Neural progenitor cell (in vitro differentiated cells): ENCODE measurements at regions not wholly inside any gene's neighbourhood (a gene's known extent, or its start where the extent isn't known, plus 50 kb on each side); places are given as distances from the start of the nearest gene placed in this dataset.
A peak's percentile ranks its signal among the peaks of the same experiment; 100 is the strongest.

ENCODE experiments used
- DNase-seq: peaks from one replicate; pipeline ENCODE4 v3.0.0-alpha.2; 2016; ENCODE audit warnings: low spot score
- H2AFZ ChIP-seq: fragments of 200-600 bp; sonication (generic); replicated peaks from 2 replicates; pipeline ENCODE4 v1.6.1; 2016; ENCODE audit warnings: antibody characterized with exemption
- H3F3A ChIP-seq: fragments of 200-600 bp; sonication (generic); 2 replicates; pipeline ENCODE4 v1.6.1; 2016; ENCODE audit warnings: antibody characterized with exemption, low read depth
- H3K27ac ChIP-seq: fragments of 200-600 bp; sonication (generic); 2 replicates; pipeline ENCODE4 v1.5.1; 2016; ENCODE audit warnings: mild to moderate bottlenecking
- H3K27me3 ChIP-seq: fragments of 200-600 bp; sonication (generic); 2 replicates; pipeline ENCODE4 v1.6.1; 2016; ENCODE audit warnings: mild to moderate bottlenecking, moderate library complexity
- H3K36me3 ChIP-seq: fragments of 200-600 bp; sonication (generic); 2 replicates; pipeline ENCODE4 v1.5.1; 2016
- H3K4me1 ChIP-seq: fragments of 200-600 bp; sonication (generic); 2 replicates; pipeline ENCODE4 v1.6.1; 2016; ENCODE audit warnings: mixed run types
- H3K4me2 ChIP-seq: fragments of 200-600 bp; sonication (generic); 2 replicates; pipeline ENCODE4 v1.6.1; 2016
- H3K4me3 ChIP-seq: fragments of 200-600 bp; sonication (generic); 2 replicates; pipeline ENCODE4 v1.5.1; 2016
- H3K79me2 ChIP-seq: fragments of 200-600 bp; sonication (generic); 2 replicates; pipeline ENCODE4 v1.6.1; 2016; ENCODE audit warnings: low read depth
- H3K9ac ChIP-seq: fragments of 200-600 bp; sonication (generic); 2 replicates; pipeline ENCODE4 v1.6.1; 2016
- H3K9me3 ChIP-seq: fragments of 200-600 bp; sonication (generic); 2 replicates; pipeline ENCODE4 v1.5.1; 2016; ENCODE audit warnings: low read depth
- H4K20me1 ChIP-seq: fragments of 200-600 bp; sonication (generic); 2 replicates; pipeline ENCODE4 v1.6.1; 2016; ENCODE audit warnings: low read depth
- H3K27ac Mint-ChIP-seq: 3 replicates; pipeline ENCODE4 v1.8.0; 2021; ENCODE audit warnings: mixed read lengths
- H3K27me3 Mint-ChIP-seq: 2 replicates; pipeline ENCODE4 v1.8.0; 2022; ENCODE audit warnings: low read depth, mild to moderate bottlenecking, inconsistent platforms, moderate library complexity, mixed read lengths; ENCODE audit not compliant: insufficient read depth
- H3K36me3 Mint-ChIP-seq: 3 replicates; pipeline ENCODE4 v1.8.0; 2021; ENCODE audit warnings: mixed read lengths
- H3K4me1 Mint-ChIP-seq: 3 replicates; pipeline ENCODE4 v1.8.0; 2021; ENCODE audit warnings: mixed read lengths
- H3K4me3 Mint-ChIP-seq: 3 replicates; pipeline ENCODE4 v1.8.0; 2021; ENCODE audit warnings: mild to moderate bottlenecking, moderate library complexity, mixed read lengths
- H3K9me3 Mint-ChIP-seq: 3 replicates; pipeline ENCODE4 v1.8.0; 2020; ENCODE audit warnings: mixed read lengths
- CTCF ChIP-seq: fragments of 200-600 bp; sonication (generic); IDR thresholded peaks from 2 replicates; pipeline ENCODE4 v1.5.1; 2017; ENCODE audit warnings: antibody characterized with exemption, mild to moderate bottlenecking
- EZH2 ChIP-seq: fragments of 200-600 bp; sonication (generic); IDR thresholded peaks from 2 replicates; pipeline ENCODE4 v1.6.1; 2017; ENCODE audit warnings: antibody characterized with exemption, mild to moderate bottlenecking, moderate library complexity
- EZH2phosphoT487 ChIP-seq: fragments of 200-600 bp; sonication (generic); IDR thresholded peaks from 2 replicates; pipeline ENCODE4 v1.6.1; 2017; ENCODE audit warnings: antibody characterized with exemption

- no peak overlapping the region for H3K4me3 ChIP-seq
- Mint-ChIP-seq H3K27me3 (peaks cover 14% of the 10 kb centered on the region), H3K4me1 (peaks cover 19% of the 10 kb centered on the region), H3K36me3 (no peaks in the 10 kb centered on the region), H3K9me3 (peaks cover 7% of the 10 kb centered on the region), H3K27ac (peak overlapping the region; percentile 68), H3K4me3 (no peak overlapping the region)
- no peaks in the 10 kb centered on the region for H3K27me3 ChIP-seq
- H4K20me1 ChIP-seq = no peaks in the 10 kb centered on the region
- no peaks in the 10 kb centered on the region for H3K79me2 ChIP-seq
- H3K4me1 ChIP-seq = peaks cover 2% of the 10 kb centered on the region
- no peak overlapping the region for H2AFZ ChIP-seq
- H3K9me3 ChIP-seq = no peaks in the 10 kb centered on the region
- TF ChIP-seq EZH2 = no peak
- TF ChIP-seq CTCF = no peak
- TF ChIP-seq EZH2phosphoT487 = no peak
- no peak overlapping the region for H3K9ac ChIP-seq
- no peak overlapping the region for H3K27ac ChIP-seq
- H3K4me2 ChIP-seq = no peak overlapping the region
- no peaks in the 10 kb centered on the region for H3F3A ChIP-seq
- no peaks in the 10 kb centered on the region for H3K36me3 ChIP-seq
- no peak for DNase-seq
Observed at GRCh38 chr10:78639629-78640028, 429.1 kb upstream of the ZMIZ1 start.

DNA sequence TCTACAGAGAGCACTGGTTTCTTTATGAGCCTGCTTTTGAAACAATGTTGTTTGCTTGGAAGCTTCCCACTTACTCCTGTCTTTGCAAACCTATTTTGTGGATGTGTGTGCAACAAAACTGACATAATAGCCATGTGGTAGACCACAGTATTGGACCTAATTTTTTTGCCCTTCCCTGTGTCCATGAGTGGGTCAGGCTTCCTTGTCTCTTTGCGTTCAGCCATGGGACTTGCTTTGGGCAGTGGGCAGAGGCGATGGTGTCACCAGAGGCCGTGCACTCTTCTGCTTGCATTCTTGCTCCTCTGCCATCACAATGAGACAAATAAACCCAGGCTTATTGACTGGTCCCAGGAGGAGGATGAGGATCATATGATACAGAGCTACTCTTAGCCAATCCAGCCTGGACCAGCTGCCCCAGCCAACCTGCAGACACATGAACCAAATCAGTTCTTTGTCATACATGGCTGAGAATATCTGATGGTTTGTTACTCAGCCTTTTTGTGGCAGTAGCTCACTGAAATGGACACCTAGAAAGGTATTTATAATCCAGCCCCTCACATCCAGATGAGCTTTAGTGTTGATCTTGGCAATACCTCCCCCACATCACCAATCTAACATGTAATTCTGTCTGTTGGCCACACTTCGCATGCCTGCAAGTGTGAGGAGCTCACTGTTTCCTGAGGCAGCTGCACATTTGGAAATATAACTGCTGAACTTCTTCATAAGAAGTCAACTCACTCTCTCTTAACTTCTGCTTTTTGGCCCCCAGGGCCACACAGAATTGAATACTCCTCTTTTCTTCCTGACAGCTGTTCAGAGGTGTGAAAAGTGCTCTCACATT, 427.8 kb upstream of the ZMIZ1 start:
- Histone ChIP-seq H3K4me1 (no peaks in the 10 kb centered on the region), H3K79me2 (no peaks in the 10 kb centered on the region), H3K4me2 (no peak overlapping the region), H3K9me3 (no peaks in the 10 kb centered on the region), H3K4me3 (no peak overlapping the region), H2AFZ (no peak overlapping the region), H3K27ac (no peak overlapping the region), H4K20me1 (no peaks in the 10 kb centered on the region), H3F3A (no peaks in the 10 kb centered on the region), H3K36me3 (no peaks in the 10 kb centered on the region), H3K9ac (no peak overlapping the region), H3K27me3 (no peaks in the 10 kb centered on the region)
- H3K27ac Mint-ChIP-seq = peak overlapping the region; percentile 11
- no peaks in the 10 kb centered on the region for H3K36me3 Mint-ChIP-seq
- no peak for TF ChIP-seq CTCF
- no peak for TF ChIP-seq EZH2
- no peak for TF ChIP-seq EZH2phosphoT487
- no peak overlapping the region for H3K4me3 Mint-ChIP-seq
- peaks cover 18% of the 10 kb centered on the region for H3K4me1 Mint-ChIP-seq
- peaks cover 12% of the 10 kb centered on the region for H3K27me3 Mint-ChIP-seq
- H3K9me3 Mint-ChIP-seq = peaks cover 12% of the 10 kb centered on the region
- no peak for DNase-seq

DNA sequence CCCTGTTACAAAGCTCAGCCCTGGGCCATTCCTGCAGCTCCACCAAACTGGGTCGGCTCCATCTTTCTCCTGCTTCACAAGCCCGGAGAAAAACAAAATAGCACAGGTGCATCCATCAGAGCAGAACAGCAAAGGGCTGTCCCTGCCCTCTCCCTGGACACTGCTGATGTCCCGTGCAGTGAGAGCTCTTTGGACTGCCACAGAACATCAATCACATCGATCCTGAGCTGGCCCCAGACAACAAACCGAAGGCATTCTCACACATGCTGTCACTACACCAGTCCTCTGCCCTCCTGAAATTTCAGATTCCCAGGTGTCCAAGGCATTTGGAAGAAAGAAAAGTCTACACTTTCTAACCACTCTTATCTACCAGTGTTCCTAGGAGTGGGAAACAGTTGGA, 427.1 kb upstream of the ZMIZ1 start:
- H2AFZ ChIP-seq = no peak overlapping the region
- Mint-ChIP-seq H3K4me3 (no peak overlapping the region), H3K27ac (peak overlapping the region; percentile 11), H3K27me3 (peaks cover 8% of the 10 kb centered on the region), H3K36me3 (no peaks in the 10 kb centered on the region), H3K4me1 (peaks cover 18% of the 10 kb centered on the region), H3K9me3 (peaks cover 13% of the 10 kb centered on the region)
- no peaks in the 10 kb centered on the region for H3K36me3 ChIP-seq
- H4K20me1 ChIP-seq = no peaks in the 10 kb centered on the region
- no peak overlapping the region for H3K9ac ChIP-seq
- no peaks in the 10 kb centered on the region for H3K9me3 ChIP-seq
- H3F3A ChIP-seq = no peaks in the 10 kb centered on the region
- no peaks in the 10 kb centered on the region for H3K27me3 ChIP-seq
- H3K4me3 ChIP-seq = no peak overlapping the region
- no peak overlapping the region for H3K27ac ChIP-seq
- no peak overlapping the region for H3K4me2 ChIP-seq
- DNase-seq = no peak
- H3K4me1 ChIP-seq = no peaks in the 10 kb centered on the region
- TF ChIP-seq EZH2 (no peak), EZH2phosphoT487 (no peak), CTCF (no peak)
- no peaks in the 10 kb centered on the region for H3K79me2 ChIP-seq
